HL-60 (cell line): ENCODE measurements at regions not wholly inside any gene's neighbourhood (a gene's known extent, or its start where the extent isn't known, plus 50 kb on each side); places are given as distances from the start of the nearest gene placed in this dataset.
"Not testable (repeated sequence)": the region's sequence is repeated elsewhere in the genome, so short reads cannot be mapped to it uniquely, and the experiment has no call there.

Experiments used
- DNase-seq, 2 experiments: peaks; one replicate each; pipeline ENCODE4 v3.0.0-alpha.2; 2010 to 2020; ENCODE audit warnings: low read depth in 1 of 2, low spot score in 1 of 2
- H3K27ac ChIP-seq: fragments of 250-450 bp; sonication (Bioruptor Pico); replicated peaks from 2 replicates; pipeline ENCODE4 v1.5.1; 2020; ENCODE audit warnings: mild to moderate bottlenecking, moderate library complexity
- H3K27me3 ChIP-seq: fragments of 250-450 bp; sonication (Bioruptor Pico); 2 replicates; pipeline ENCODE4 v1.5.1; 2021; ENCODE audit warnings: mild to moderate bottlenecking, moderate library complexity; ENCODE audit not compliant: insufficient read depth, poor library complexity, severe bottlenecking
- H3K4me3 ChIP-seq: replicated peaks from 2 replicates; pipeline ENCODE4 v1.5.1; 2011; ENCODE audit warnings: mild to moderate bottlenecking, control low read depth, low read length; ENCODE audit not compliant: insufficient read depth
- CTCF ChIP-seq: IDR thresholded peaks from one replicate; pipeline ENCODE4 v1.5.1; 2011; ENCODE audit warnings: low read length, control low read depth, inconsistent platforms; ENCODE audit not compliant: insufficient read depth
- GABPA ChIP-seq: IDR thresholded peaks from 2 replicates; pipeline ENCODE4 v1.6.1; 2012; ENCODE audit warnings: low read depth
- POLR2AphosphoS5 ChIP-seq: IDR thresholded peaks from 2 replicates; pipeline ENCODE4 v1.6.1; 2012; ENCODE audit warnings: low read depth
- REST ChIP-seq: IDR thresholded peaks from 2 replicates; pipeline ENCODE4 v1.6.1; 2012; ENCODE audit warnings: low read depth; ENCODE audit not compliant: insufficient replicate concordance
- SPI1 ChIP-seq: IDR thresholded peaks from 2 replicates; pipeline ENCODE4 v1.6.1; 2012; ENCODE audit warnings: low read depth, mild to moderate bottlenecking, borderline replicate concordance

- Histone ChIP-seq H3K27me3 (no peaks in the 10 kb centered on the region), H3K4me3 (no peak overlapping the region), H3K27ac (no peak overlapping the region)
- DNase-seq = no peak
- TF ChIP-seq CTCF (no peak), GABPA (no peak), REST (no peak)
Measured at GRCh38 chr2:16385341-16385740, 280.3 kb downstream of the CYRIA start.

- Histone ChIP-seq H3K4me3 (no peak overlapping the region), H3K27me3 (no peaks in the 10 kb centered on the region), H3K27ac (no peak overlapping the region)
- DNase-seq = no peak
- TF ChIP-seq POLR2AphosphoS5 (no peak), REST (no peak), GABPA (no peak)
Measured at GRCh38 chr2:16383411-16383810, 282.2 kb downstream of the CYRIA start.

- no peak for DNase-seq
- H3K27me3 ChIP-seq = no peaks in the 10 kb centered on the region
- TF ChIP-seq GABPA (no peak), SPI1 (no peak), CTCF (no peak), POLR2AphosphoS5 (no peak), REST (no peak)
- H3K4me3 ChIP-seq = no peak overlapping the region
- no peak overlapping the region for H3K27ac ChIP-seq
Measured at GRCh38 chr2:16382451-16382850, 283.2 kb downstream of the CYRIA start.

- Histone ChIP-seq H3K4me3 (no peak overlapping the region), H3K27me3 (no peaks in the 10 kb centered on the region), H3K27ac (no peak overlapping the region)
- no peak for DNase-seq
- TF ChIP-seq REST = no peak
- no peak for TF ChIP-seq GABPA
- TF ChIP-seq SPI1 = no peak
- no peak for TF ChIP-seq POLR2AphosphoS5
- TF ChIP-seq CTCF = no peak
Measured at GRCh38 chr2:16381511-16381910, 284.1 kb downstream of the CYRIA start.

- not testable (repeated sequence) for H3K4me3 ChIP-seq, H3K27me3 ChIP-seq, DNase-seq, H3K27ac ChIP-seq
Measured at GRCh38 chr2:16379901-16380300, 285.7 kb downstream of the CYRIA start.
